AG20443 (cell line): ENCODE measurements at regions not wholly inside any gene's neighbourhood (a gene's known extent, or its start where the extent isn't known, plus 50 kb on each side); places are given as distances from the start of the nearest gene placed in this dataset.

Experiments used
- DNase-seq: peaks from one replicate; pipeline ENCODE4 v3.0.0; 2012; ENCODE audit warnings: low spot score, mixed read lengths

- peak; percentile 82 for DNase-seq
These were observed 65.3 kb downstream of the METRNL start for GRCh38 chr17:83144421-83145357.

DNA sequence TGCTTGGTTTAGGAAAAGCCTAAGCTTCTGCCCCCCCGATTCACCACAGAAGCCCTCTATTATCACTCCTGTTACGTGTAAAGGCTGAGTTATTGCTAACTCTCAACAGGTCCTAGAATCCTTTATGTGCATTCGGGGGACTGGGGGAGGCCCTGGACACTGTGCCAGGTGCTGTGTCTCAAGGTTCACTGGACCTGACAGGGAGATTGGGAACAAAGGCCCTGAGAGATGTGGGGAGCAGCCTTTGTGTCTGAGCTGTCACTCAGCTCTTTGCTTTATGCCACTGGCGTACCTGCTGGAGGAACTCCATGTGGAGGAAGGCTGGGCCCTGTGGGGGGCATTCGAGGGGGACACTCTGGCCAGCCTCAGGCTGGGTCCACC lies 65.9 kb downstream of the METRNL start:
- DNase-seq: no peak

GRCh38 chr17:83145831-83146230 lies 66.4 kb downstream of the METRNL start:
- DNase-seq: no peak

DNA sequence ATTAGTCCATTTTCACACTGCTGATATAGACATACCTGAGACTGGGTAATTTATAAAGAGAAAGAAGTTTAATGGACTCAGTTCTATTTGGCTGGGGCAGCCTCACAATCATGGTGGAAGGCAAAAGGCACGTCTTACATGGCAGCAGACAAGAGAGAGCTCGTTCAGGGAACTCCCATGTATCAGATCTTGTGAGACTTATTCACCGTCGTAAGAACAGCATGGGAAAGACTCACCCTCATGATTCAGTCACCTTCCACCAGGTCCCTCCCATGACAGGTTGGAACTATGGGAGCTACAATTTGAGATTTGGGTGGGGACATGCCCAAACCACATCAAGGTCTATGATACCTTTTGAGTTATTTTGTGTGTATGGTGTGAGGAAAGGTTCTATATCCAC lies 66.9 kb downstream of the METRNL start:
- DNase-seq: no peak

GRCh38 chr17:83147280-83147679 lies 67.9 kb downstream of the METRNL start:
- DNase-seq: no peak

DNA sequence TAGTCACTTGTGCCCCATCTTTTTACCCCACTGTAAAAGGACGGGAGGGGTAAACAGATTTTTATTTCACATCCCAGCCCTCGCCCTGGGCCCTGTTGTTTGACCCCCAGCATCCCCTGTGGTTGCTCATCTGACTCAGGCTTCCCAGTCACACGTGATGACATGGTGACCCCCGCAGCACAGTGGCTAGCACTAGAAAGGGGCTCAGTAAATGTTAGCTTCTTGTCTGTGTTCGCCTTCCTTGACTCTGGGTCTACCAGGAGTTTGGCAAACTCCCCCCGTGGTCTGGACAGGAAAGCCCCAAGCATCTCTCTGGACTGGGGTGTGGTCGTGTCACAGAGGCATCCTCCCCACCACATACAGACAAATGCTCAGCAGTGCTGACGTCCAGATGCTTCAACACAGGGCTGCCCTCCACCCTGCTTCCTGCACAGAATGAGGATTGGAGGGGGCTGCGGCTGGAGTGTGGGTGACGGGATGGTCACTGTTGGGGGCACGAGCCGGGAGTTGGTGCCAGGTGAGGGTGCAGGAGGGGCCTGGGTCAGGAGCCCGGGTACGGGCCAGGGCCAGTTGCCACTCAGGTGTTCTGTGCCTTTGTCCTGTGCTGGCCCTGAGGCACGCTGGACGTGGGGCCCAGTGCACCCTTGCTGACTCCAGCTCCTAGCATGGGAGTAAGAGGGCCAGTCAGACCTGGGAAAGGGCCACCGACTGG lies 69.1 kb downstream of the METRNL start:
- DNase-seq: no peak

DNA sequence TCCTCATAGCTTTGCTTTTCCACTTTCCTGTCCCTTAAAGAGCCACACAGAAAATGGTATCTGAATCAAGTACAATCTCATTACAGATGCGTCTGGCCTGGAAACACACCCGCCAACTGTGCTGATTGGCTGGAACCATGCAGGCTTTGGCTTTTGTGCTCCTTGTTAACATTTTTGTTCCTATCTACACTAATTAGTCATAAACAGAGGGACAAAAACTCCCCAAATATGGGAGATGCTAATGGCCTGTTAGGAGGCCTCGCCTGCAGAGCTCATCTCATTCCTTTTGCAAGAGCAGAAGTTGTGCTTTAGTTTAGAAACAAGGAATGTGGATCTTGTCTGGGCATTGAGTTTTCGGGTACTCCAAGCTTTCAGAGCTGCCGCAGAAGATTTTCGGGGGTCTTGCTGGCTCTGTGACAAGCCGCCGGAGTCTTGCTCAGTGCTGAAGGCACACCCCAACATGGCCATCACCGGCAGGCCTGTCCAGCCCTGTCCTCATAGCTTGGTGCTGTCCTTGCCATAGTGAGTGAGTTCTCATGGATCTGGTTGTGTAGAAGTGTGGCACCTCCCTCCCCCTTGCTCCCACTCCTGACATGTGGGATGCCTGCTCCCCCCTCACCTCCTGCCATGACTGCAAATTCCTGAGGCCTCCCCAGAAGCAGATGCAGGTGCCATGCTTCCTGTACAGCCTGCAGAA lies 69.8 kb downstream of the METRNL start:
- DNase-seq: no peak

- DNase-seq: no peak
These were observed 70.4 kb downstream of the METRNL start for GRCh38 chr17:83149761-83150251.

- DNase-seq: no peak
These were observed 71.1 kb downstream of the METRNL start for GRCh38 chr17:83150369-83151055.

DNA sequence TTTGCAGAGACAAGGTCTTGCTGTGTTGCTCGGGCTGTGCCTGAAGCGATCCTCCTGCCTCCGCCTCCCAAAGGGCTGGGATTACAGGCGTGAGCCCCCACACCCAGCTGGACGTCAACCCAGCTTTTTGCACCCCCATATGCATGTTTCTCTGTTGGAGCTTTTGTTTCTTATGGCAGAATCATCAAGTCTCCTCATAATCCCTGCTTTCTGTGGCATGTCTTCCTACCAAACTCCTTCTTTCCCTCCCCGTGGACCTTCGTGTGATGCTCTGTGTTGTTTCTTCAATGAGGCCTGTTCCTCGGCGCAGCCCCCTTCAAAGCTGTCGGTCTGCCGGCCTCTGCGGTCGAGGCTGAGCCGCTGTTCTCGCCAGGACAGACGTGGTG lies 71.6 kb downstream of the METRNL start:
- no peak for DNase-seq

DNA sequence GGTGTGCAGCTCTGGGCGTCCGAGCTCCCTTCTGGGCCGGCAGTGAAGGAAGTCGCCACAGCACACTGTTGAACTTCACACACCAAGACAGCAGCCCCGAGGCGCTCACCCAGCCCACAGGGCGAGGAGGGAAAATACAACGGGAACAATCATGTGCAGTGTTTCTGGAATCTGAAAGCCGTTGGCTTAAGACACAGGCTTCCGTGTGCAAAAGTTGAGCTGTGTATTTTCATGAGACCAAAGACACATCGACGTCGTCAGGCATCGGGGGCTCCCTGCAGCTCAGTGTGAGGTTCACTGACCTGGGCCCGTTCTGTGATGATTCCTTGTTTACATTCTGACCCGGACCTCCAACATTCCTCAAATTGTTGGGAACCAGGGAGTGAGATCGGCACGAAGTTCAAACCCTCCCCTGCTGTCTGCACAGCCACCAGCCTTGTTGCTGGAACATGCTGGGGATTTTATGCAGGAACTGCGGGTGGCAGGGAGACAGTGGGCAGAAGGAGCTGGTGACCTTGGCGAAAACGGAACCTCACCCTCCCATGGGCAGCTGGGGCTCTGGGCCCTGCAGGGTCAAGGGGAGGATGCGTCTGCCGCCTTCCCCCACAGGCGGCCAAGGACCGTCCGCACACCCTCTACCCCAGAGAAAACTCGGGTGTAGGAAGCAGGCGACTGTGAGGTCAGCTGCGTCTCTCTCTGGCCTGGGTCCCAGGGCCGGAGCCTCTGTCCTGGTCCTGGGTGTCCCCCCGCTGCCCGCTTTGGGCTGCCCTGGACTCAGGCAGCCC lies 72.2 kb downstream of the METRNL start:
- DNase-seq: no peak

- DNase-seq: no peak
These were observed 72.9 kb downstream of the METRNL start for GRCh38 chr17:83152227-83152744.

DNA sequence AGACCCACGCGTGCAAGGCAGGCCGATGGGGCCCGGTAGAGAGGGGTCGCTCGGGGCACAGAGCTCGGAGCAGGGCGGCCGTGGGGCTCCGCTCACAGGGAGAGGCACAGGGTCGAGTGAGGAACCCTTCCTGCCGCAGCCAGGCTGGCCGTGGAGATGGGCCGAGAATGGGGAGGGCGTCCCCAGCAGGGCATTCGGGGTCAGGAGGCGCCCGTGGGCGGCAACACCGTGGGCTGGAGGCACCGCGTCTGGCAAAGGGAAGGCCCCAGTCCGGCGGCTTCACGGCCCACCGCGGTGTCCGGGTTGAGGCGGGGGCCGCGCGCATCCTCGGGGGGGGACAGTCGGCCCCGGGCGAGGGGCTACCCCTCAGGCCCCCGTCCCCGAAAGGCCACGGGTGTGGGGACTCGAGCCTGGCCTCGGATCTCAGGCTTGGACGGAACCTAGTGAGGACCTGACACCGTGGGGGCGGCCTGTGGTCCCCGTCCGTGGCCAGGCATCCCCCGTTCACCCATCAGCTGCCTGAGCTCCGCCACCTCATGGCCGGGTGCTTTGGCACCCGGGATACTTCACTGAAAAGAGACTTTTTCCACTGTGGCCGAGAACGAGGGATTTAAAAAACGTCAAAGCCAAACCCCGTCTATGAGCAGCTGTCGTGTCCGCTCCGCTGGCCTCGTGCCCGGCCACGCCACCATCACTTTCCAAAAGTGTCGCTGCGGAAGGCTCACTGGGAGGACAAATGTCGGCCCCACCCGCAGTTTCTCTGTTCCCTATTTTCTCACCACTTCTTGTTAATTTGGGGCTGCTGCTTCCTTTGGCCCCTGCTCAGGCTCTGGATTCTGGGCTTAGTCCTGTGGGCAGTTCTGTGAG lies 73.6 kb downstream of the METRNL start:
- DNase-seq: no peak

DNA sequence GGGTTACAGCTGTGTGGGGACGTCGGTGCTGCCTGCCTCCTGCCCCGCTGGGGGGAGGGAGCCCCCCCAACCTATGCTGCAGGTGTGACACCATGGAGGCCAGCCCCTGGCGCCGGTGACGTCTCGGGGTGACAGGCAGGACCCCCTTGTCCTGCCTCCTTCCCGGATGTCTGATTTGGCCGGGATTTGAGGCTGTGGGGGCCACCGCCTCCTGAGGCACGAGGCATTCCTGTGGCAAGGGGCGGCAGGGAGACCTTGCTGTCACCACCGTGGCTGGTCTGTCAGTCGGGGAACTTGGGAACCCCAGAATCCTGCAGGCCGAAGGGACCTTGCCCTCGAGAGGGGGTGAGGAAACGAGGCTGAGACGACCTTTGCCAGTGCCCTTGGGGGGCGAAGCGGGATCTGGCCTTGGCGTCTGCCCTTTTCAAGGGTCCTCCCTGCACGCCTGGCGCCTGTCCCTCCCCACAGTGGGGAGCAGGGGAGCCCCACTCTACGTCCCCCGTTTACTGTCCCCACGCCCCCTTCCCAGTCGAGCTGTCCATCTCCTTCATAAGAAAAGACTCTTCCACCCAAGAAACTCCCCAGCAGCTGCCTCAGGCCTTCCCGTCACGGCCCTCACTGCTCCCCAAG lies 74.4 kb downstream of the METRNL start:
- DNase-seq: no peak

GRCh38 chr17:83154311-83155127 lies 75.1 kb downstream of the METRNL start:
- DNase-seq: no peak

DNA sequence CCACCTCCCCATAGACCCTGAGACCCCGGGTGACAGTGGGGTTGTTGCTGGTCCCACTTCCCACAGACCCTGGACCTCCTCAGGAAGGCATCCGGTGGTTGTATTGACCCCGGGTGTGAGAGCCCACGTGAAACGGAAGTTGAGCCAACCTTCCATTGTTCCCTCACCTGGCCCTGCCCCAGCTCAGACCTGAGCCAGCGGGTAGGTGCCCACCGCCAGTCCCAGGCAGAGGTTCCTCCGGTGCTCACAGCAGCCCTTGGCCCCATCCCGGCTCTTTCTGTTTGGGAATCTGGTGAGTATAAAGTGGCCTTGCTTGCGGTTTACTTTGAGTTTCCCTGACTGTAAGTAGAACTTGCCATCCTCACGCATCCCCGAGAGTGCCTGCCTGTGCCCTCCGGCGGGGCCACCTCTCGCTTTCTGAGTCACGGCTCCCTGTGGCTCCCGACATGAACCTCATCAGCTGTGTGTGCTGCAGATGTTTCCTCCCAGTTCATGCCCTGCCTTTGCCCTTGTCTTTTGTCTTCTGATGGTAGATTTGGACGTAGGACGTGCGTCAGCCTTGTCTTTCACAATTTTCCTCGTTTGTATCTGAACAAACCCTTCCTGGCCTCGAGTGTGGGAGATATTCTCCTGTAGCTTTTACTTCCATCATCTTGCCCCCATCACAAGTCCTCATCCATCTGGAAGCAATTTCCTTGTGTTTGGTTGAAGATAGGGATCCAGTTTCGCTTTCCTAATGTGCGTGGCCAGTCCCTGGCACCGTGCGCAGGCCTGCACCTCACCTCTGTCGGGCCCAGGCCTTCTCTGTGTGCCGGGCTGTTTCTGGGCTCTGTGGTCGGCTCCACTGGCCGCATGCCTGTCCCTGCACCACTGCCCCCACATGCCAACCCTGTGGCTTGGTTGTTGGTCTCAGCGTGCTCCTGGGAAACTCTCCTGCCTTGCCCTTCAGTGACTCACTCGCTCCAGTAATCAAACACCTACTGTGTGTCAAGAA lies 76.0 kb downstream of the METRNL start:
- DNase-seq: peak; percentile 90

GRCh38 chr17:83156408-83156807 lies 77.0 kb downstream of the METRNL start:
- DNase-seq: no peak
